ENCODE measurements at regions not wholly inside any gene's neighbourhood (a gene's known extent, or its start where the extent isn't known, plus 50 kb on each side); places are given as distances from the start of the nearest gene placed in this dataset.

DNA sequence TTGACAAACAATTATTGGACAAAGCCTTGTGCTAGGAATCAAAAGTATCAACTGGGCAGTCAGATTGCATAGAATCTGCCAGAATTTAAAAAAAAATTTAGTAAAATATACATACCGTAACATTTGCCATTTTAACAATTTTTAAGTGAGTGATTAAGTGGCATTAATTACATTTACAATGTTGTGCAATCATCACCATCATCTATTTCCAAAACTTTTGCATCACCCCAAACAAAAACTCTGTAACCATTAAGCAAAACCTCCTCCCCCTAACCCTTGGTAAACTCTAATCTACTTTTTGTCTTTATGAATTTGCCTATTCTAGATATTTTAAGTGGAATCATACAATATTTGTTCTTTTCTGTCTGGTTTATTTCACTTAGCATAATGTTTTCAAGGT, 182.8 kb downstream of the LMO4 start:
- Histone ChIP-seq H3K36me3 (no peaks in the 10 kb centered on the region), H3K27ac (no peak overlapping the region), H3K4me3 (no peak overlapping the region), H3K4me1 (no peaks in the 10 kb centered on the region), H3K9me3 (no peaks in the 10 kb centered on the region), H3K27me3 (ENCODE audit: low read depth) (no peaks in the 10 kb centered on the region)
- no peak for DNase-seq
- intact Hi-C loops (cut with DNase I) = no loop called here
- no peak for ATAC-seq
- TF ChIP-seq, protein P1, sequence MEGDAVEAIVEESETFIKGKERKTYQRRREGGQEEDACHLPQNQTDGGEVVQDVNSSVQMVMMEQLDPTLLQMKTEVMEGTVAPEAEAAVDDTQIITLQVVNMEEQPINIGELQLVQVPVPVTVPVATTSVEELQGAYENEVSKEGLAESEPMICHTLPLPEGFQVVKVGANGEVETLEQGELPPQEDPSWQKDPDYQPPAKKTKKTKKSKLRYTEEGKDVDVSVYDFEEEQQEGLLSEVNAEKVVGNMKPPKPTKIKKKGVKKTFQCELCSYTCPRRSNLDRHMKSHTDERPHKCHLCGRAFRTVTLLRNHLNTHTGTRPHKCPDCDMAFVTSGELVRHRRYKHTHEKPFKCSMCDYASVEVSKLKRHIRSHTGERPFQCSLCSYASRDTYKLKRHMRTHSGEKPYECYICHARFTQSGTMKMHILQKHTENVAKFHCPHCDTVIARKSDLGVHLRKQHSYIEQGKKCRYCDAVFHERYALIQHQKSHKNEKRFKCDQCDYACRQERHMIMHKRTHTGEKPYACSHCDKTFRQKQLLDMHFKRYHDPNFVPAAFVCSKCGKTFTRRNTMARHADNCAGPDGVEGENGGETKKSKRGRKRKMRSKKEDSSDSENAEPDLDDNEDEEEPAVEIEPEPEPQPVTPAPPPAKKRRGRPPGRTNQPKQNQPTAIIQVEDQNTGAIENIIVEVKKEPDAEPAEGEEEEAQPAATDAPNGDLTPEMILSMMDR (IDR thresholded peaks at IDR 0.05) = no peak

DNA sequence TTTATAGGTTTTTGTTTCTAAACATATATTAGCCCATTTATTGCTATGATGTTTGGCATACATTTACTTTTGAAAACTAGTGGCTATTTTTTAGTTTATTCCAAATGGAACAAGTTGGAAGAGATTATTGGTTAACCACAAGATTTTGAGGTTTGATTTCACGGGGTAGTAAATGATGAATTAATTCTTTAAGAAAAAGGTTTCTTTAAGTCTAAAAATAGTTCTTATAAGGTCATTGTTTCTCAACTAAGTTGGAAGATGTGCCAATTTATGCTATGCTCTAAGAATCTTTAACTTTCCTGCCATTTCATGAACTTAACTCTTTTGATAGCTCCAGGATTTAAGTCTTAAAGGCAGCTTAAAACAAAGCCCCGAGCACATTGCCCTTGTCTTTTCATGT, 183.8 kb downstream of the LMO4 start:
- Histone ChIP-seq H3K4me1 (no peaks in the 10 kb centered on the region), H3K9me3 (no peaks in the 10 kb centered on the region), H3K4me3 (no peak overlapping the region), H3K27ac (no peak overlapping the region), H3K27me3 (ENCODE audit: low read depth) (no peaks in the 10 kb centered on the region), H3K36me3 (no peaks in the 10 kb centered on the region)
- no peak for DNase-seq
- intact Hi-C loops (cut with DNase I) = no loop called here
- no peak for ATAC-seq
- TF ChIP-seq, protein P1 (IDR thresholded peaks at IDR 0.05) = no peak

DNA sequence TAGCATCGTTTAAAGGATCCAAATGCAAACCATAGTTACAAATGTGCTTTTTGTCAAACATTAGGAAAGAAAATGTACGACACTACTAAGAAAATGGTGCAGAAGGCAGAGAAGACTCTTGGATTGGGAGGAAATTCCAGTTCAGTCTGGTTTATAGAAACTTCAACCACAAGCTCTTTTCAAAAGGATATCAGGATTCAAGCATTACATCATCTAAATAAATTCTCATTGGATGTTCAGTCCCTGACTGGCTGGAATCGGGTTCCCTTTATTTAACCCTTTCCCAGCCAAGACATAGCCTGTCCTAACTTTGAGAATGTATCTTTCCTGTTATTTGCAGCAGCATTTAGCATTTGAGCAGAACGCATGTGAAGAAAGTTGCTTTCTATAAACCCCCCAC, 184.6 kb downstream of the LMO4 start:
- intact Hi-C loops (cut with DNase I) = no loop called here
- H3K4me3 ChIP-seq = no peak overlapping the region
- no peaks in the 10 kb centered on the region for H3K36me3 ChIP-seq
- no peak for ATAC-seq
- H3K27me3 ChIP-seq (ENCODE audit: low read depth) = no peaks in the 10 kb centered on the region
- TF ChIP-seq, protein P1 (IDR thresholded peaks at IDR 0.05) = no peak
- no peak for DNase-seq
- H3K9me3 ChIP-seq = no peaks in the 10 kb centered on the region
- H3K27ac ChIP-seq = no peak overlapping the region
- H3K4me1 ChIP-seq = no peaks in the 10 kb centered on the region

DNA sequence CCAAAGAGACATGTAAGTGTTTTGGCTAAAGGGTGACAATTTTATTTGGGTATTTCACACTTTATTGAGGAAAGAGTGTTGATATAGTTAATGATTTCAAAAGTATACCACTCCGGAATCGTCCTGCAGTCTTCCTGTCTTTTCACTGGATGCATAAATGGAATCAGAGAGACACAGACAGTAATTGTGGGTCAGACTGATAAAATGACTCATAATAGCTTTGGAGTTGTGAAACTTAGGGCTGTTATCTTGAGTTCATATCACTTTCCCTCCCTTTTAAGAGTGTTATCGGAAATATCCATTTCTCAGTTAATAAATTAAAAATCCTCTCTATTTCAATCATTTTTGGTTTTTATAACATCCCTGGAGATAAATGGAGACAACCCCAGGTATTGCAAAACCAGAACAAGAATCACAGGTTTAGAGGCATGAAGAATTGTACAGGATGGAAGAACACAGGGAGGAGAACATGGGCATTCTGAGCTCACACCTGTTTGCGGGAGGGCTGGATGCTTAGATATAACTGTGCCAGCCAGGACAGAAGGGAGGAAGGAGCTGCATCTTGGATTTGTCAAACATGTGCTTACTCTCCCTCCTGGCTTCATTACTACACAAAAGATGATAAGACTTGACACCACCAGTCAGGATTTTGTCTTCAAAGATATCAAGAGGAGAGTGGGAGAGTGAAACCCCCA, 185.4 kb downstream of the LMO4 start:
- Histone ChIP-seq H3K4me1 (no peaks in the 10 kb centered on the region), H3K27me3 (ENCODE audit: low read depth) (no peaks in the 10 kb centered on the region), H3K36me3 (no peaks in the 10 kb centered on the region), H3K9me3 (no peaks in the 10 kb centered on the region), H3K27ac (no peak overlapping the region), H3K4me3 (no peak overlapping the region)
- no peak for ATAC-seq
- DNase-seq = no peak
- intact Hi-C loops (cut with DNase I) = no loop called here
- TF ChIP-seq, protein P1 (IDR thresholded peaks at IDR 0.05) = no peak

DNA sequence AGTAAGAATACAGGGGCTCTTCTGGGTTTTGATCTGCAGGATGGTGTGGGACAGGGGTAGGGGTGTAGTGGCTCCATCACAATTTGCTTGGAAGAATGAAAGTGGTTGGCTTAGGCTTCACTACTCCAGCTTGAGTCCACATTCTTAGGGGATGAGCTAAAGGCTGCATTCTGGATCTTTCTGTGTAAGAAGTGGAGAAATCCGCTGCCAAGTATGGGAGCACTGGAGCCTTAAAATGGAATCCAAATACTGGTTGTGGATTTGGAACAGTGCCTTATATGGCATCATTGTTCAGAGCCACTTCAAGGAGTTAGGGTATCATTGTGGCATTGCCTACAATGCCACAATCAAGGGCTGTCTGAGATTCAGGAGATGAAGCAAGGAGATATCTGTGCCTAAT, 187.1 kb downstream of the LMO4 start:
- TF ChIP-seq, protein P1 (IDR thresholded peaks at IDR 0.05) = no peak
- H3K36me3 ChIP-seq = no peaks in the 10 kb centered on the region
- DNase-seq (no peak), ATAC-seq (no peak)
- no peaks in the 10 kb centered on the region for H3K4me1 ChIP-seq
- no peak overlapping the region for H3K27ac ChIP-seq
- intact Hi-C loops (cut with DNase I) = no loop called here
- no peaks in the 10 kb centered on the region for H3K27me3 ChIP-seq (ENCODE audit: low read depth)
- H3K4me3 ChIP-seq = no peak overlapping the region
- H3K9me3 ChIP-seq = no peaks in the 10 kb centered on the region
